Adrenal gland (tissue), 9 donors: ENCODE measurements at regions not wholly inside any gene's neighbourhood (a gene's known extent, or its start where the extent isn't known, plus 50 kb on each side); places are given as distances from the start of the nearest gene placed in this dataset.
A peak's percentile ranks its signal among the peaks of the same experiment; 100 is the strongest.

Experiments used
- DNase-seq, 7 donors: peaks; one replicate each; pipeline ENCODE4 v3.0.0-alpha.2; 2019 to 2020
- H3K27ac ChIP-seq, 5 donors: fragments of 200-600 bp; sonication (generic) in 4 of 5; 1 replicate in 3 of 5; 2 replicates in 2 of 5; pipeline versions ENCODE4 v1.5.1 to v1.8.0; 2016 to 2020; ENCODE audit warnings: mild to moderate bottlenecking in 1 of 5
- H3K27me3 ChIP-seq: fragments of 200-600 bp; 2 replicates; pipeline ENCODE4 v1.8.0; 2021
- H3K36me3 ChIP-seq, 2 donors: fragments of 200-600 bp; replicated peaks in 1 of 2; 1 replicate in 1 of 2; 2 replicates in 1 of 2; pipeline versions ENCODE4 v1.5.1 to v1.8.0; 2018 to 2022
- H3K4me1 ChIP-seq, 2 donors: fragments of 200-600 bp; replicated peaks in 1 of 2; 1 replicate in 1 of 2; 2 replicates in 1 of 2; pipeline versions ENCODE4 v1.5.1 to v1.8.0; 2018 to 2021
- H3K4me3 ChIP-seq, 4 donors: fragments of 200-600 bp; sonication (generic) in 3 of 4; one replicate each; pipeline ENCODE4 v1.5.1; 2016 to 2018
- H3K9me3 ChIP-seq, 3 donors: fragments of 200-600 bp; sonication (generic) in 1 of 3; replicated peaks in 1 of 3; 1 replicate in 2 of 3; 2 replicates in 1 of 3; pipeline versions ENCODE4 v1.5.1 to v1.8.0; 2016 to 2021
- CTCF ChIP-seq, 6 experiments: fragments of 450-650 bp in 4 of 6; fragments of 200-600 bp in 2 of 6; sonication (generic) in 1 of 6; IDR thresholded peaks; 1 replicate in 5 of 6; 2 replicates in 1 of 6; pipeline versions ENCODE4 v1.5.1 to v1.8.0; 2016 to 2021; ENCODE audit warnings: antibody characterized with exemption in 6 of 6, mild to moderate bottlenecking in 2 of 6, moderate library complexity in 1 of 6
- POLR2A ChIP-seq, 2 donors: fragments of 450-650 bp; IDR thresholded peaks; one replicate each; pipeline ENCODE4 v1.6.1; 2017; ENCODE audit warnings: antibody characterized with exemption in 2 of 2, mild to moderate bottlenecking in 2 of 2, moderate library complexity in 1 of 2
- WGBS, 4 donors: extraction: QIAGEN DNeasy Blood & Tissue Kit in 2 of 4; methylation state at CpG; one replicate each; pipeline versions ENCODE4 v1.1.5 to v1.1.7; 2013 to 2017; 5-methylcytosine and 5-hydroxymethylcytosine counted together
- intact Hi-C, 2 donors: fragments of 100-400 bp; cut with DNase I; formaldehyde crosslinking; loops; one replicate each; pipeline versions ENCODE4 v1.14.1 to v1.15.0; 2022 to 2023
- donor health status: healthy with polysubstance abuse.
- donor health status: Bipolar disorder and iron deficiency.
- donor health status: DM: yes; HTN: yes; CAD: no.
- donor health status: DM: no; HTN: no; CAD: no.
- donor health status: DM: no; HTN: no; CAD: no.

GRCh38 chrX:94551831-94552230 is 877.8 kb downstream of the FAM133A start:
- H3K4me1 ChIP-seq = no peaks in the 10 kb centered on the region
- DNase-seq = no peak
- no peak overlapping the region for H3K4me3 ChIP-seq
- no peak for TF ChIP-seq POLR2A (IDR thresholded peaks at IDR 0.05)
- no peak for TF ChIP-seq CTCF (IDR thresholded peaks at IDR 0.05)
- 80 to 82% (median 81%) methylated on average over 4 of the region's 4 CpGs for WGBS, 4 donors
- intact Hi-C loops = no loop called here
- H3K36me3 ChIP-seq = no peaks in the 10 kb centered on the region
- H3K9me3 ChIP-seq = no peaks in the 10 kb centered on the region
- H3K27ac ChIP-seq = no peak overlapping the region
- H3K27me3 ChIP-seq = no peaks in the 10 kb centered on the region

DNA sequence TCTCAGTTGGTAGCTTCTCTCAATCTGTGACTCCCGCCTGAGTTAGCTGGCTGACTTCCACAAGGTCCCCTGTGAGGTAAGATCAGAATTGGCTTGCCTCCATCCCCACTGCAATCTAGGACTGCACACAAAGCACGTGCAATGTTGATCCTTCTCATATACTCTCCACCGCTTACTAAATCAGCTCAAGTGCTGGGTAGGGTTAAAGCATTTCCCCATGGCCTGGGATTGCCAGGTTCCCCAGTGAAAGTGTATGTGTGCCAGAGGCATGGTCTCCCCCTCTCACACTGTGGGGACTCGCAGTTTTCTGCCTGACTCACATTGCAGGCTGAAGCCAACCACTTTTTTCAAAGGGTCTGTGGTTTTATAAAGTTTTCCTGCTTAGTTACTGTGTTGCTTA is 886.9 kb downstream of the FAM133A start:
- 46 to 83% (median 50%) methylated on average over 2 to 4 of the region's 4 CpGs for WGBS, 4 donors
- H3K27ac ChIP-seq = no peak overlapping the region
- no peaks in the 10 kb centered on the region for H3K36me3 ChIP-seq
- H3K4me1 ChIP-seq = no peaks in the 10 kb centered on the region
- intact Hi-C loops = no loop called here
- no peak overlapping the region for H3K4me3 ChIP-seq
- no peak for DNase-seq
- H3K9me3 ChIP-seq = no peaks in the 10 kb centered on the region
- H3K27me3 ChIP-seq = no peaks in the 10 kb centered on the region
- TF ChIP-seq CTCF (IDR thresholded peaks at IDR 0.05) (no peak), POLR2A (IDR thresholded peaks at IDR 0.05) (no peak)

- intact Hi-C loops = no loop called here
- H3K27ac ChIP-seq = no peak overlapping the region
- no peaks in the 10 kb centered on the region for H3K9me3 ChIP-seq
- peaks cover 6% of the 10 kb centered on the region for H3K27me3 ChIP-seq
- no peak overlapping the region for H3K4me3 ChIP-seq
- no peaks in the 10 kb centered on the region for H3K36me3 ChIP-seq
- 46 to 48% (median 48%) methylated on average over 2 of the region's 2 CpGs for WGBS, 4 donors
- TF ChIP-seq CTCF (IDR thresholded peaks at IDR 0.05) (peak in 2 of 6 experiments; percentile 16 to 37), POLR2A (IDR thresholded peaks at IDR 0.05) (no peak)
- H3K4me1 ChIP-seq = no peaks in the 10 kb centered on the region
- DNase-seq = no peak
Measured at GRCh38 chrX:94576367-94577004, 902.5 kb downstream of the FAM133A start.

GRCh38 chrX:94600077-94600476 is 926.1 kb downstream of the FAM133A start:
- no peak overlapping the region for H3K4me3 ChIP-seq
- no peaks in the 10 kb centered on the region for H3K9me3 ChIP-seq
- no peak for DNase-seq
- no peaks in the 10 kb centered on the region for H3K4me1 ChIP-seq
- intact Hi-C loops = no loop called here
- peaks cover 5% of the 10 kb centered on the region for H3K27me3 ChIP-seq
- TF ChIP-seq CTCF (IDR thresholded peaks at IDR 0.05) = no peak
- TF ChIP-seq POLR2A (IDR thresholded peaks at IDR 0.05) = no peak
- WGBS, 4 donors = 71 to 85% (median 81%) methylated on average over 3 to 6 of the region's 6 CpGs
- no peaks in the 10 kb centered on the region for H3K36me3 ChIP-seq
- H3K27ac ChIP-seq = no peak overlapping the region
